ENCODE measurements at regions not wholly inside any gene's neighbourhood (a gene's known extent, or its start where the extent isn't known, plus 50 kb on each side); places are given as distances from the start of the nearest gene placed in this dataset.

GRCh38 chr13:48167866-48168265, 65.1 kb upstream of the ITM2B start:
- Histone ChIP-seq H3K79me2 (ENCODE audit: control insufficient read depth, insufficient read depth, low read length) (no peaks in the 10 kb centered on the region), H3K36me3 (ENCODE audit: control insufficient read depth in 2 of 2, extremely low read depth in 1 of 2, insufficient read depth in 2 of 2, low read length in 2 of 2) (no peaks in the 10 kb centered on the region), H3K27me3 (ENCODE audit: control insufficient read depth in 2 of 2, insufficient read depth in 2 of 2, low read length in 2 of 2) (peaks cover 8% of the 10 kb centered on the region in 2 experiments), H3K27ac (ENCODE audit: insufficient read depth, low read depth, low read length) (no peak overlapping the region), H3K9me1 (replicated peaks; ENCODE audit: control insufficient read depth, extremely low read depth, insufficient read depth, low read length) (no peaks in the 10 kb centered on the region), H2AFZ (ENCODE audit: low read depth, low read length) (no peak overlapping the region), H3K9me3 (replicated peaks; ENCODE audit: control insufficient read depth, insufficient read depth, low read length) (no peaks in the 10 kb centered on the region), H3K4me3 (replicated peaks in 1 of 3; ENCODE audit: insufficient read depth in 1 of 3, low read depth in 1 of 3, low read length in 3 of 3) (no peak overlapping the region), H3K4me1 (ENCODE audit: control insufficient read depth, extremely low read depth, insufficient read depth, low read length) (no peaks in the 10 kb centered on the region), H3K9ac (replicated peaks; ENCODE audit: extremely low read depth, insufficient read depth, low read length) (no peak overlapping the region), H4K20me1 (replicated peaks; ENCODE audit: control insufficient read depth, extremely low read depth, insufficient read depth, low read length) (no peaks in the 10 kb centered on the region), H3K4me2 (ENCODE audit: insufficient read depth, low read length) (no peak overlapping the region)
- no peak for TF ChIP-seq GATA2 (IDR thresholded peaks at IDR 0.05; ENCODE audit: insufficient read depth, insufficient read length, low read depth, low read length)
- TF ChIP-seq POLR2A (IDR thresholded peaks at IDR 0.05; ENCODE audit: low read depth, low read length): no peak
- TF ChIP-seq, protein P1, sequence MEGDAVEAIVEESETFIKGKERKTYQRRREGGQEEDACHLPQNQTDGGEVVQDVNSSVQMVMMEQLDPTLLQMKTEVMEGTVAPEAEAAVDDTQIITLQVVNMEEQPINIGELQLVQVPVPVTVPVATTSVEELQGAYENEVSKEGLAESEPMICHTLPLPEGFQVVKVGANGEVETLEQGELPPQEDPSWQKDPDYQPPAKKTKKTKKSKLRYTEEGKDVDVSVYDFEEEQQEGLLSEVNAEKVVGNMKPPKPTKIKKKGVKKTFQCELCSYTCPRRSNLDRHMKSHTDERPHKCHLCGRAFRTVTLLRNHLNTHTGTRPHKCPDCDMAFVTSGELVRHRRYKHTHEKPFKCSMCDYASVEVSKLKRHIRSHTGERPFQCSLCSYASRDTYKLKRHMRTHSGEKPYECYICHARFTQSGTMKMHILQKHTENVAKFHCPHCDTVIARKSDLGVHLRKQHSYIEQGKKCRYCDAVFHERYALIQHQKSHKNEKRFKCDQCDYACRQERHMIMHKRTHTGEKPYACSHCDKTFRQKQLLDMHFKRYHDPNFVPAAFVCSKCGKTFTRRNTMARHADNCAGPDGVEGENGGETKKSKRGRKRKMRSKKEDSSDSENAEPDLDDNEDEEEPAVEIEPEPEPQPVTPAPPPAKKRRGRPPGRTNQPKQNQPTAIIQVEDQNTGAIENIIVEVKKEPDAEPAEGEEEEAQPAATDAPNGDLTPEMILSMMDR (IDR thresholded peaks at IDR 0.05; ENCODE audit: extremely low read depth in 1 of 2, insufficient read depth in 1 of 2, low read depth in 1 of 2, low read length in 2 of 2): no peak
- no peak for TF ChIP-seq EZH2 (IDR thresholded peaks at IDR 0.05; ENCODE audit: borderline replicate concordance, low read depth, low read length, severe bottlenecking)
- TF ChIP-seq JUN (IDR thresholded peaks at IDR 0.05; ENCODE audit: borderline replicate concordance, insufficient read depth, insufficient read length, low read depth): no peak
- TF ChIP-seq FOS (IDR thresholded peaks at IDR 0.05; ENCODE audit: borderline replicate concordance, insufficient read depth, low read length): no peak
- TF ChIP-seq MYC (IDR thresholded peaks at IDR 0.05; ENCODE audit: low read depth, low read length): no peak
- TF ChIP-seq MAX (IDR thresholded peaks at IDR 0.05; ENCODE audit: insufficient read depth, insufficient read length): no peak
- TF ChIP-seq POLR2AphosphoS5 (IDR thresholded peaks at IDR 0.05; ENCODE audit: insufficient read depth, low read depth, low read length): no peak
- intact Hi-C loops (cut with micrococcal nuclease): no loop called here
- dilution Hi-C loops (cut with MboI; ENCODE audit: extremely low pct_ligation_motif_present, low sequenced_read_pairs): no loop called here
- POLR2A ChIA-PET: no interaction called here
- BruUV-seq (replicated peaks): no TSS peak
- DNase-seq (ENCODE audit: low read depth, low spot score) (no peak), FAIRE-seq (no peak)
- CTCF ChIA-PET: interaction anchor here (1.3 kb wide), 1 partner anchor 71 kb away, joined by 3 read pairs; no protein-coding TSS in a partner anchor
